Left lung (tissue), 4 donors: ENCODE measurements at regions not wholly inside any gene's neighbourhood (a gene's known extent, or its start where the extent isn't known, plus 50 kb on each side); places are given as distances from the start of the nearest gene placed in this dataset.

Experiments
- ATAC-seq: fragments of 200-7000 bp; cut with Tn5 transposase; one replicate; pipeline ENCODE4 v1.9.1; 2020; ENCODE audit warnings: moderate library complexity
- DNase-seq, 4 donors: peaks; one replicate each; pipeline ENCODE4 v3.0.0-alpha.2; 2013 to 2020
- H3K27ac ChIP-seq, 2 donors: fragments of 200-600 bp; sonication (generic) in 1 of 2; one replicate each; pipeline versions ENCODE4 v1.5.0 to v1.8.0; 2020 to 2021
- H3K27me3 ChIP-seq, 2 donors: fragments of 200-600 bp; sonication (generic) in 1 of 2; one replicate each; pipeline versions ENCODE4 v1.5.0 to v1.8.0; 2020 to 2021
- H3K36me3 ChIP-seq, 2 donors: fragments of 200-600 bp; sonication (generic) in 1 of 2; one replicate each; pipeline versions ENCODE4 v1.5.0 to v1.8.0; 2020 to 2021
- H3K4me1 ChIP-seq, 2 donors: fragments of 200-600 bp; one replicate each; pipeline ENCODE4 v1.8.0; 2021
- H3K4me3 ChIP-seq, 2 donors: fragments of 200-600 bp; sonication (generic) in 1 of 2; one replicate each; pipeline versions ENCODE4 v1.5.0 to v1.8.0; 2020 to 2021; ENCODE audit warnings: mild to moderate bottlenecking in 1 of 2
- H3K9me3 ChIP-seq, 2 donors: fragments of 200-600 bp; sonication (generic) in 1 of 2; one replicate each; pipeline versions ENCODE4 v1.5.0 to v1.8.0; 2020 to 2021
- CTCF ChIP-seq, 2 donors: fragments of 200-600 bp; sonication (generic) in 1 of 2; IDR thresholded peaks; one replicate each; pipeline versions ENCODE4 v1.5.0 to v1.8.0; 2021; ENCODE audit warnings: antibody characterized with exemption in 2 of 2
- intact Hi-C, 2 donors: fragments of 100-400 bp; cut with DNase I; formaldehyde crosslinking; loops; one replicate each; pipeline versions ENCODE4 v1.11.2 to v1.14.2; 2022
- donor health status: DM: no; HTN: yes; CAD: no.
- donor health status: DM: no; HTN: no; CAD: no.

GRCh38 chr11:42265072-42265471, 805.6 kb upstream of the LRRC4C start:
- no peak for DNase-seq
- no peak for TF ChIP-seq CTCF (IDR thresholded peaks at IDR 0.05)

GRCh38 chr11:42271306-42271705, 811.9 kb upstream of the LRRC4C start:
- H3K36me3 ChIP-seq = no peaks in the 10 kb centered on the region
- TF ChIP-seq CTCF (IDR thresholded peaks at IDR 0.05) = no peak
- no peak overlapping the region for H3K4me3 ChIP-seq
- ATAC-seq (no peak), DNase-seq (no peak)
- H3K4me1 ChIP-seq = no peaks in the 10 kb centered on the region
- H3K27me3 ChIP-seq = no peaks in the 10 kb centered on the region
- intact Hi-C loops = no loop called here
- no peak overlapping the region for H3K27ac ChIP-seq
- H3K9me3 ChIP-seq = peaks cover 0 to 24% of the 10 kb centered on the region in 2 donors

More at GRCh38 chr11:42265072-42265471, 805.6 kb upstream of the LRRC4C start:
- no peak for ATAC-seq
- no peaks in the 10 kb centered on the region for H3K9me3 ChIP-seq
- no peak overlapping the region for H3K27ac ChIP-seq
- H3K4me3 ChIP-seq = no peak overlapping the region
- intact Hi-C loops = no loop called here
- no peaks in the 10 kb centered on the region for H3K36me3 ChIP-seq
- no peaks in the 10 kb centered on the region for H3K4me1 ChIP-seq
- H3K27me3 ChIP-seq = no peaks in the 10 kb centered on the region

- no peak for TF ChIP-seq CTCF (IDR thresholded peaks at IDR 0.05)
- no peak overlapping the region for H3K4me3 ChIP-seq
- H3K27ac ChIP-seq = no peak overlapping the region
- intact Hi-C loops = no loop called here
- no peak for ATAC-seq
- H3K9me3 ChIP-seq = peaks cover 0 to 29% of the 10 kb centered on the region in 2 donors
- H3K36me3 ChIP-seq = no peaks in the 10 kb centered on the region
- no peaks in the 10 kb centered on the region for H3K27me3 ChIP-seq
- H3K4me1 ChIP-seq = no peaks in the 10 kb centered on the region
- no peak for DNase-seq
Observed at GRCh38 chr11:42273977-42274376, 814.5 kb upstream of the LRRC4C start.

DNA sequence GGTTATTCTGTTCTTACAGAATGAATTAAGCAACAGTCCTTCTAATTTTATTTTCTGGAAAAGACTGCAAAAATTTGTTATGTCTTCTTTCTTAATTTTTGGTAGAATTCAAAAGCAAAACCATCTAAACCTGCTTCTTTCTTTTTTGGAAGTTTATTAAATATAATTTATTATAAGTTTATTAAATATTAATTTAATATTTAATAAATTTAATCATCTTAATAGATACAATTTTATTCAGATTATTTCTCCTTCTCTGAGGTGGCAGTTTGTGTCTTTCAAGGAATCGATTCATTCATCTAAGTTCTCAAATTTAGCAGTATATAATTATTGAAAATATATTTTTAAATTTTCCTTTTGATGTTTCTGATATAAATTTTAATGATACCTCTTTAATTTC, 837.5 kb upstream of the LRRC4C start:
- Histone ChIP-seq H3K9me3 (peaks cover 0 to 7% of the 10 kb centered on the region in 2 donors), H3K4me1 (no peaks in the 10 kb centered on the region), H3K27me3 (no peaks in the 10 kb centered on the region), H3K36me3 (no peaks in the 10 kb centered on the region), H3K4me3 (no peak overlapping the region), H3K27ac (no peak overlapping the region)
- intact Hi-C loops = no loop called here
- TF ChIP-seq CTCF (IDR thresholded peaks at IDR 0.05) = no peak
- ATAC-seq (no peak), DNase-seq (no peak)

- H3K4me1 ChIP-seq = no peaks in the 10 kb centered on the region
- H3K27me3 ChIP-seq = no peaks in the 10 kb centered on the region
- peaks cover 0 to 7% of the 10 kb centered on the region in 2 donors for H3K9me3 ChIP-seq
- ATAC-seq (no peak), DNase-seq (no peak)
- intact Hi-C loops = no loop called here
- TF ChIP-seq CTCF (IDR thresholded peaks at IDR 0.05) = no peak
- no peak overlapping the region for H3K27ac ChIP-seq
- H3K4me3 ChIP-seq = no peak overlapping the region
- H3K36me3 ChIP-seq = no peaks in the 10 kb centered on the region
Observed at GRCh38 chr11:42299780-42300179, 840.3 kb upstream of the LRRC4C start.
